H1 (cell line): ENCODE measurements at regions not wholly inside any gene's neighbourhood (a gene's known extent, or its start where the extent isn't known, plus 50 kb on each side); places are given as distances from the start of the nearest gene placed in this dataset.

Experiments used
- CTCF ChIA-PET: fragments of 300-600 bp; sonication (Branson Sonifier 250); formaldehyde crosslinking; loops from one replicate; lab custom pipeline; 2021; ENCODE audit not compliant: partially characterized antibody; lab: Charles Lee
- POLR2A ChIA-PET: fragments of 300-600 bp; sonication (Branson Sonifier 250); formaldehyde crosslinking; loops from one replicate; lab custom pipeline; 2021; ENCODE audit warnings: inconsistent platforms; ENCODE audit not compliant: partially characterized antibody; lab: Charles Lee
- DNase-seq, 2 experiments: peaks; one replicate each; pipeline versions ENCODE4 v3.0.0 to v3.0.0-alpha.2; 2010 to 2022; ENCODE audit warnings: low spot score in 2 of 2, low read depth in 1 of 2, mixed read lengths in 1 of 2
- FAIRE-seq: peaks from 2 replicates; lab custom pipeline; 2011; peaks lifted over from hg19 to GRCh38; lab: Jason Lieb, UNC
- H2AFZ ChIP-seq: 2 replicates; pipeline ENCODE4 v1.8.1; 2012; ENCODE audit warnings: low read length, inconsistent platforms
- H2AK5ac ChIP-seq: 2 replicates; pipeline ENCODE4 v1.6.1; 2013; ENCODE audit warnings: low read depth, low read length
- H2BK120ac ChIP-seq: replicated peaks from 2 replicates; pipeline ENCODE3; 2013; ENCODE audit warnings: low read depth, low read length, inconsistent platforms
- H2BK12ac ChIP-seq: 2 replicates; pipeline ENCODE4 v1.6.1; 2013; ENCODE audit warnings: low read depth, low read length
- H2BK15ac ChIP-seq: 2 replicates; pipeline ENCODE4 v1.6.1; 2013; ENCODE audit warnings: low read length
- H2BK20ac ChIP-seq: 2 replicates; pipeline ENCODE4 v1.6.1; 2013; ENCODE audit warnings: low read length
- H2BK5ac ChIP-seq: 2 replicates; pipeline ENCODE4 v1.6.1; 2013; ENCODE audit warnings: low read depth, low read length
- H3K14ac ChIP-seq: 2 replicates; pipeline ENCODE4 v1.6.1; 2013; ENCODE audit warnings: inconsistent platforms; ENCODE audit not compliant: insufficient read length
- H3K18ac ChIP-seq: 2 replicates; pipeline ENCODE4 v1.6.1; 2013; ENCODE audit warnings: low read length; ENCODE audit errors: extremely low read depth
- H3K23ac ChIP-seq: 2 replicates; pipeline ENCODE4 v1.6.1; 2013; ENCODE audit warnings: inconsistent platforms; ENCODE audit not compliant: insufficient read length
- H3K23me2 ChIP-seq: 2 replicates; pipeline ENCODE4 v1.6.1; 2013; ENCODE audit warnings: low read depth, low read length
- H3K27ac ChIP-seq: 2 replicates; pipeline ENCODE4 v1.6.1; 2011; ENCODE audit warnings: low read depth, low read length, inconsistent platforms
- H3K27me3 ChIP-seq, 4 experiments: replicated peaks in 1 of 4; 1 replicate in 1 of 4; 2 replicates in 3 of 4; pipeline versions ENCODE4 v1.6.1 to v1.8.1; 2011 to 2013; ENCODE audit warnings: low read length in 3 of 4, mild to moderate bottlenecking in 3 of 4, inconsistent platforms in 2 of 4, mixed read lengths in 2 of 4, moderate library complexity in 1 of 4; ENCODE audit not compliant: control insufficient read depth in 3 of 4, insufficient read depth in 3 of 4; ENCODE audit errors: extremely low read depth in 1 of 4
- H3K36me3 ChIP-seq, 4 experiments: 2 replicates each; pipeline versions ENCODE4 v1.6.1 to v1.8.1; 2011 to 2013; ENCODE audit warnings: mild to moderate bottlenecking in 4 of 4, low read length in 3 of 4, moderate library complexity in 2 of 4, control low read depth in 1 of 4, inconsistent platforms in 1 of 4; ENCODE audit not compliant: insufficient read depth in 4 of 4, control insufficient read depth in 2 of 4
- H3K4ac ChIP-seq: replicated peaks from 2 replicates; pipeline ENCODE3; 2013; ENCODE audit warnings: low read length, low read depth, mixed read lengths, inconsistent platforms; ENCODE audit not compliant: insufficient read length
- H3K4me1 ChIP-seq, 4 experiments: replicated peaks in 1 of 4; 1 replicate in 1 of 4; 2 replicates in 3 of 4; pipeline versions ENCODE4 v1.6.1 to v1.8.1; 2011 to 2013; ENCODE audit warnings: low read length in 3 of 4, inconsistent platforms in 2 of 4, mixed read lengths in 1 of 4; ENCODE audit not compliant: insufficient read depth in 4 of 4, control insufficient read depth in 3 of 4
- H3K4me2 ChIP-seq, 2 experiments: 2 replicates each; pipeline versions ENCODE4 v1.6.1 to v1.8.1; 2011 to 2013; ENCODE audit warnings: low read depth in 2 of 2, low read length in 2 of 2, control low read depth in 1 of 2, inconsistent platforms in 1 of 2, mild to moderate bottlenecking in 1 of 2; ENCODE audit not compliant: insufficient read depth in 1 of 2
- H3K4me3 ChIP-seq, 4 experiments: fragments of 200-600, 300-600 bp in 1 of 4; sonication (generic), shearing (Covaris generic), sonication (Bioruptor Twin) in 1 of 4; 2 replicates each; pipeline versions ENCODE4 v1.5.1 to v1.8.1; 2011 to 2016; ENCODE audit warnings: low read length in 4 of 4, low read depth in 3 of 4, control low read depth in 2 of 4, inconsistent platforms in 2 of 4, mild to moderate bottlenecking in 2 of 4, mixed read lengths in 1 of 4, moderate library complexity in 1 of 4; ENCODE audit not compliant: insufficient read depth in 2 of 4; ENCODE audit errors: extremely low read depth in 1 of 4
- H3K56ac ChIP-seq: replicated peaks from 2 replicates; pipeline ENCODE3; 2013; ENCODE audit warnings: low read depth, mild to moderate bottlenecking, mixed read lengths, low read length, inconsistent platforms; ENCODE audit not compliant: insufficient read length
- H3K79me1 ChIP-seq: 2 replicates; pipeline ENCODE4 v1.6.1; 2013; ENCODE audit warnings: low read depth, low read length, control low read depth
- H3K79me2 ChIP-seq, 2 experiments: 2 replicates each; pipeline versions ENCODE4 v1.6.1 to v1.8.1; 2012 to 2013; ENCODE audit warnings: low read length in 2 of 2, mild to moderate bottlenecking in 2 of 2, inconsistent platforms in 1 of 2; ENCODE audit not compliant: insufficient read depth in 2 of 2, control insufficient read depth in 1 of 2
- H3K9ac ChIP-seq, 4 experiments: replicated peaks in 1 of 4; 1 replicate in 1 of 4; 2 replicates in 3 of 4; pipeline versions ENCODE4 v1.6.1 to v1.8.1; 2011 to 2013; ENCODE audit warnings: low read depth in 3 of 4, low read length in 3 of 4, control low read depth in 2 of 4, mild to moderate bottlenecking in 2 of 4, moderate library complexity in 2 of 4, inconsistent platforms in 1 of 4; ENCODE audit errors: extremely low read depth in 1 of 4
- H3K9me3 ChIP-seq, 2 experiments: 2 replicates each; pipeline versions ENCODE4 v1.6.1 to v1.8.1; 2012 to 2013; ENCODE audit warnings: mild to moderate bottlenecking in 2 of 2, moderate library complexity in 2 of 2, control low read depth in 1 of 2, inconsistent platforms in 1 of 2, low read depth in 1 of 2, low read length in 1 of 2, mixed read lengths in 1 of 2; ENCODE audit not compliant: insufficient read depth in 2 of 2
- H4K20me1 ChIP-seq, 2 experiments: replicated peaks in 1 of 2; 2 replicates each; pipeline versions ENCODE3 to v1.8.1; 2011 to 2013; ENCODE audit warnings: inconsistent platforms in 2 of 2, low read length in 2 of 2, mild to moderate bottlenecking in 1 of 2; ENCODE audit not compliant: insufficient read depth in 2 of 2, control insufficient read depth in 1 of 2
- H4K5ac ChIP-seq: 2 replicates; pipeline ENCODE4 v1.6.1; 2013; ENCODE audit warnings: low read length, low read depth, mixed read lengths, inconsistent platforms; ENCODE audit not compliant: insufficient read length
- H4K8ac ChIP-seq: 2 replicates; pipeline ENCODE4 v1.8.0; 2013; ENCODE audit warnings: mild to moderate bottlenecking, moderate library complexity, low read length, inconsistent platforms; ENCODE audit not compliant: insufficient read depth; ENCODE audit errors: extremely low read depth
- H4K91ac ChIP-seq: replicated peaks from 2 replicates; pipeline ENCODE3; 2013; ENCODE audit warnings: low read length, mixed read lengths, inconsistent platforms; ENCODE audit not compliant: insufficient read length
- BCL11A ChIP-seq, 2 experiments: IDR thresholded peaks; one replicate each; pipeline ENCODE4 v1.6.1; 2011; ENCODE audit warnings: low read depth in 2 of 2, low read length in 2 of 2, mild to moderate bottlenecking in 2 of 2
- GABPA ChIP-seq: IDR thresholded peaks from 2 replicates; pipeline ENCODE4 v1.6.1; 2011; ENCODE audit warnings: mild to moderate bottlenecking, low read length, moderate library complexity, borderline replicate concordance; ENCODE audit not compliant: insufficient read depth
- HDAC2 ChIP-seq, 2 experiments: fragments of 300-600 bp in 1 of 2; sonication (generic) in 1 of 2; IDR thresholded peaks; 2 replicates each; pipeline ENCODE4 v1.6.1; 2011 to 2012; ENCODE audit warnings: low read depth in 2 of 2, low read length in 2 of 2, mild to moderate bottlenecking in 2 of 2, moderate library complexity in 2 of 2, borderline replicate concordance in 1 of 2, inconsistent platforms in 1 of 2
- KDM5A ChIP-seq: fragments of 200-600 bp; IDR thresholded peaks from 2 replicates; pipeline ENCODE4 v1.7.1; 2012; ENCODE audit warnings: mild to moderate bottlenecking, low read length, inconsistent platforms, mixed read lengths
- RBBP5 ChIP-seq: IDR thresholded peaks from 2 replicates; pipeline ENCODE4 v1.7.1; 2012; ENCODE audit warnings: low read depth, mild to moderate bottlenecking, inconsistent platforms, low read length, moderate library complexity, borderline replicate concordance
- SIX5 ChIP-seq: IDR thresholded peaks from 2 replicates; pipeline ENCODE4 v1.6.1; 2011; ENCODE audit warnings: mild to moderate bottlenecking, low read depth, low read length
- SRF ChIP-seq: IDR thresholded peaks from 2 replicates; pipeline ENCODE4 v1.6.1; 2011; ENCODE audit warnings: mild to moderate bottlenecking, low read depth, low read length, moderate library complexity
- SUZ12 ChIP-seq: fragments of 200-600 bp; sonication (generic); IDR thresholded peaks from 2 replicates; pipeline ENCODE4 v1.6.1; 2012; ENCODE audit warnings: mild to moderate bottlenecking, inconsistent platforms, low read length, moderate library complexity, mixed read lengths
- TAF7 ChIP-seq: optimal IDR thresholded peaks from 2 replicates; pipeline ENCODE3; 2011; ENCODE audit warnings: low read depth, mild to moderate bottlenecking, inconsistent platforms, low read length, moderate library complexity, borderline replicate concordance
- TCF12 ChIP-seq: IDR thresholded peaks from 2 replicates; pipeline ENCODE4 v1.6.1; 2011; ENCODE audit warnings: low read depth, mild to moderate bottlenecking, low read length
- WGBS, 2 experiments: shearing (Covaris generic) in 1 of 2; methylation state at CpG; one replicate each; pipeline versions ENCODE4 v1.1.6 to v1.1.7; 2013 to 2015; ENCODE audit warnings: low lambda C conversion rate in 2 of 2, mixed read lengths in 2 of 2, inconsistent platforms in 1 of 2, low coverage in 1 of 2, missing lambda C conversion rate in 1 of 2; ENCODE audit not compliant: insufficient replicate concordance in 2 of 2, insufficient coverage in 1 of 2, insufficient read length in 1 of 2; ENCODE audit errors: extremely low coverage in 1 of 2, missing lambda C conversion rate in 1 of 2; 5-methylcytosine and 5-hydroxymethylcytosine counted together

- no peak overlapping the region for H2AK5ac ChIP-seq
- H3K4ac ChIP-seq: no peak overlapping the region
- DNase-seq (no peak), FAIRE-seq (no peak)
- H2BK120ac ChIP-seq: no peak overlapping the region
- H3K18ac ChIP-seq: no peak overlapping the region
- H3K79me1 ChIP-seq: no peaks in the 10 kb centered on the region; the same call in 1 of the 2 replicates
- H3K27me3 ChIP-seq: no peaks in the 10 kb centered on the region
- no peaks in the 10 kb centered on the region for H3K9me3 ChIP-seq
- ChIA-PET CTCF (interaction anchor here (0.7 to 2.8 kb wide), 5 partner anchors 8 to 49 kb away, joined by 3 to 15 read pairs (median 3); no protein-coding TSS in a partner anchor), POLR2A (no interaction called here)
- H3K36me3 ChIP-seq: no peaks in the 10 kb centered on the region
- H3K79me2 ChIP-seq: no peaks in the 10 kb centered on the region
- H4K8ac ChIP-seq: no peak overlapping the region
- H4K5ac ChIP-seq: no peak overlapping the region
- no peak overlapping the region for H3K14ac ChIP-seq
- no peak overlapping the region for H3K56ac ChIP-seq
- no peaks in the 10 kb centered on the region for H4K20me1 ChIP-seq
- 90% methylated on average over 2 of the region's 2 CpGs; no CpG with 5 or more reads in 1 of the 2 experiments for WGBS, 2 experiments
- no peak overlapping the region for H4K91ac ChIP-seq
- H2BK12ac ChIP-seq: no peak overlapping the region
- H2BK15ac ChIP-seq: no peak overlapping the region
- H3K27ac ChIP-seq: no peak overlapping the region
- TF ChIP-seq GABPA (no peak), TAF7 (no peak), HDAC2 (IDR thresholded peaks at IDR 0.05; ENCODE audit: borderline replicate concordance in 1 of 2, low read depth in 2 of 2, low read length in 2 of 2) (no peak), TCF12 (no peak), SIX5 (no peak), BCL11A (IDR thresholded peaks at IDR 0.05; ENCODE audit: low read depth in 2 of 2, low read length in 2 of 2) (no peak), KDM5A (no peak), SUZ12 (no peak), SRF (no peak), RBBP5 (no peak)
- H3K9ac ChIP-seq: no peak overlapping the region
- H2BK5ac ChIP-seq: no peak overlapping the region
- H2AFZ ChIP-seq: no peak overlapping the region
- H3K4me2 ChIP-seq: no peak overlapping the region
- H3K4me1 ChIP-seq: no peaks in the 10 kb centered on the region; a peak in 2 of 7 replicates
- no peak overlapping the region for H3K23ac ChIP-seq
- no peak overlapping the region for H2BK20ac ChIP-seq
- H3K4me3 ChIP-seq: no peak overlapping the region
- H3K23me2 ChIP-seq: no peaks in the 10 kb centered on the region
These were observed 175.2 kb upstream of the CCDC150 start for GRCh38 chr2:196464311-196464710.
